LoVo (cell line): ENCODE measurements at regions not wholly inside any gene's neighbourhood (a gene's known extent, or its start where the extent isn't known, plus 50 kb on each side); places are given as distances from the start of the nearest gene placed in this dataset.

Experiments
- DNase-seq: peaks from one replicate; pipeline ENCODE4 v3.0.0-alpha.2; 2016; ENCODE audit warnings: low spot score

DNA sequence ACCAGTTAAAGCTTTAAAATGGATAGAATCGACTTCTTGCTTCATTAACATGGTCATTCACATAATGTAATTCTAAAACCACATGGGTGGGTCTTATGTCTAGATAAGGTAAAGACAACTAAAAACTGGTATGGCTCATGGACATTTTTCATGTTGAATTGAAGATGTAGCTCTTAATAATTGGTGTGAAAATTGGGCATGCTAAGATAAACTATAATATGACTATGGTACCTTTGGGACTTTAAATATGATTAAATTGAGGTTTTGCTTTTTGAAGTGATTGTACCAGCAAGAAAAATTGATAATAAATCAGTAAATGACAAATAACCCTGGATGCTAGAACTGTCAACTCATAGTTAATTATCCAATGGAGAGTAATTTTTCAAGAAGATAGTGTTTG, 710.7 kb upstream of the PTPRD start:
- no peak for DNase-seq

DNA sequence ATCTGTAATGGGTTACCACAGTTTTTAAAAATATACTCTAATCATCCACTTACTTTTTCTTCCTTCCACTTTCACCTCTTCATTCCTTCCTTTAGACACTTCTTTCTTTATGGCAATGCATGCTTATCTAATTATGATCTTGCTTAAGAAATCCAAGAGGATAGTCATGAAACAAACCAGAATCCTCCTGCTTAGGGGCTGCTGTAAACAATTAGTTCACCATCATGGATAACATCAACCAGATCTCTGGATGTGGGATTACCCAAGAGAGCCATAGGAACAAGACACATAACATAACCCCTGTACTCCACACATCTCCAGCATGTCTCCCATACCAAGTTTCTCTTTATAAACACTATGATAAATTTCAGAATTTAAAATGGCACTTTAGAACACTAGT, 713.4 kb upstream of the PTPRD start:
- DNase-seq = no peak

DNA sequence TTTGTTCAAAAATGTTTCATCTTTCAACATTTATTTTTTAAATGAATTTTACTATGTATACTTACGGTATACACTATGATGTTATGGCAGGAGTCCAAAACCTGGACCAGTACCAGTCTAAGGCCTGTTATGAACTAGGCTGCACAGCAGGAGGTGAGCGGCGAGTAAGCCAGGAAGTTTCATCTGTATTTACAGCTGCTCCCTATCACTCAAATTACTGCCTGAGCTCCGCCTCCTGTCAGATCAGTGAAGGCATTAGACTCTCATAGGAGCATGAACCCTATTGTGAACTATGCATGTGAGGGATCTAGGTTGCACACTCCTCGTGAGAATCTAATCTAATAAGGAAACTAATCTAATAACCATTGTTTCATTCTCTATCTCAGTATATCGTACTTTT, 715.5 kb upstream of the PTPRD start:
- no peak for DNase-seq

DNA sequence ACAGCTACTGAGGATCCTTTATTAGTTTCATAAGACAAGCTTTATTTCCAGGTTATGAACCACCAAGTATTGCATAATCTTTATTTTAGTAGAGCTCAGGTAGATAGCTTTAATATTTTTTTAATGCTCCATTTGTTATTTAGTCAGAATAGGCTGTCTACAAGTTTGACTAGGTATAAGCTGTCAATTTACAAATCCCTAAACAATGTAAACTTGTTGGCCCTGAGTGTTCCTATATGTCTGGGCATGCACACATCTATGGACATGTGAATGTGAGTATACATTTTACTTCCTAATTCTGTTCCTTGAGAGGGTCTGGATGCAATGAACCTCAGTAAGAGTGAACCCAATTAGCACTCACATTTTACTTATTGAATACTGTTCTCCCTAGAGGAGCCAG, 722.2 kb upstream of the PTPRD start:
- DNase-seq = no peak

DNA sequence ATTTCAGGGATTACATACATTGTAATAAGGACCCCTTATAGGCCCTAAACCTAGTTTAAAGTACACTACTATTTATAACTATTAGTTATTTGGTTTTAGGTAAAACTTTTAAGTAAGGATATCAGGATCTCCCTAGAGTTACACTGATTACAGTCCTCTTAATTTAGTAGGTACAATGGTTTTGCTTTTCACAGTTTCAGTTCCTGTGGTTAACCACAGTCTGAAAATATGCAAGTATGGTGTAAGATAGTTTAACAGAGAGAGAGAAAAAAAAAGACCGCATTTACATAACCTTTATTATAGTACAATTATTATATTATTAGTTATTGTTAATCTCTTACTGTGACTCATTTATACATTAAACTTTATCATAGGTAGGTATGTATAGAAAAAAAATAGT, 725.3 kb upstream of the PTPRD start:
- no peak for DNase-seq

DNA sequence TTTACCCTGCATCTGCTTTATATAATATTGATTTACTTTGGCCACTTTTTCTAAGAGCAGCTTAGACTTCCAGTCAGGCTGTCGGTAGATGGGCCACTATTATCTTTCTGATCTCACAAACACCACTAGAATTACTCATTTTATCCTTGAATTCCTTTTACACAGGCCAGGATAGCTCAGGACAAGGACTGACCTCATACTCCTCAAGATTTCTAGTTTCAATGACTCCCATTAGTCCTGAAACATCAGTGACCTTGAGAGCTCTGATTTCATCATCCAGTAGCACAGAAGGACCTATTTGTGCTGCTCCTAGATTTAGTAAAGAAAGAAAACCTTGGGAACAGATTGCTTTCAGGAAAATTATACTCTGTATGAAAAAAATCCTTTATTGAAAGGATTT, 727.9 kb upstream of the PTPRD start:
- DNase-seq = no peak

DNA sequence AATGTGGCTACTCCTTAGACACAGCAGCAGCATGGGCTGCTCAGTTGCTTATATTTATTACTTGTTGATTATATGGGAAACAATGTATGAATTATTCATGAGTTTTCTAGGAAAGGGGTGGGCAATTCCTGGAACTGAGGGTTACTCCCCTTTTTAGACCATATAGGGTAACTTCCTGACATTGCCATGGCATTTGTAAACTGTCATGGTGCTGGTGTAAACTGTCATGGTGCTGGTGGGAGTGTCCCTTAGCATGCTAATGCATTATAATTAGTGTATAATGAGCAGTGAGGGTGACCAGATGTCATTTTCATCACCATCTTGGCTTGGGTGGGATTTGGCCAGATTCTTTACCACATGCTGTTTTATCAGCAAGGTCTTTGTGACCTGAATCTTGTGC, 734.6 kb upstream of the PTPRD start:
- no peak for DNase-seq

DNA sequence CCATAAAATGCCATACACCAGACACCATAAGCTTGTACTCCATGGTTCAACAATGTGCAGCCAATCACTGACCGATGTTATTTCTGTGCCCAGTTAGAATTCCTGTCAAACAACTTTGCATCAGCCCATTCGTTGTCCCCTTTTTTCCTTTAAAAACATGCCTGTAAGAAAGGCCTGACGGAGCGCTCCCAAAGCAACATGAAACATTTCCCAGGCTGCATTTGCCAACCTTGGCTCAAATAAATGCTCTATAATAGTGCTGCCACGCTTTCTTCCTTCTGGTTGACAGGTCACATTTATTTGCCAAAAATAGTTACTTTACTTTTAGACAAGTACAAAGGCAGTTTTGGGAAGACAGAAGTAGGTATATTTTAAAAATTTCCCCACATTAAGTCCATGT, 735.6 kb upstream of the PTPRD start:
- no peak for DNase-seq

DNA sequence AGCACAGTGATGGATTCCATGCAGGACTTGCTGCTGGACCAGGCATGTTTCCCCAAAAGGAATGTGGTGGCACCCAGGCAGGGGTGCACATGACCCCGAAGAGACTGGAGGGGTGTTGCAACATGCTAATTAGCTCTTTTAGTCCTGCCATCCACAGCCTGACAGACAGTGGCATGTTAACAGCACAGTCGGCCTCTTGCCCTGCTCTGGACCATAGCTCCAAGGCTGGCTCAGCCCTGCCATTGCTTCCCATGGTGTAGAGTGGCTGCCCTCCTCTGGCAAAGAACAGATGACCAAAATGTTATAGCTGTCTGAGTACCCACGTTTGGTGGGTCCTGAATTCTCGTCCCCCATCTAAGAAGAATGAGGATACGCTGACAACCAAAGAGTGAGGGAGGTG, 736.4 kb upstream of the PTPRD start:
- no peak for DNase-seq

DNA sequence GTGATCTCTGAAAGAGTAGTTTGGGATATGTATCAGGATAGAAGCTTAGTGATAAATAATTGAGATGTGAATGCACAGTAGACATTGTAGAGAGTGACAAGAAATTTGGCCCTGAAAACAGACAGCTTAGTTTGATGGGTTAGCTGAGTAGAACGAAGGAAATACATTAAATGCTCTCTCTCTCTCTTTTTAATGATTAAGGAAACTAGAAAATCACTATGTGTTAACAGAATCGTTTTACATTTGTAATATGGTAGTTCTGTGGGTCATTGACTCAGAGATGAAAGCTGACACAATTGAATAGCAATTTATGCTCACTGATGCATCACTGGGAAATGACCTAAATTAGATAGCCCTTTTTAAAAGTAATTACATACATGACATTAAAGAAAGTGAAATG, 739.8 kb upstream of the PTPRD start:
- DNase-seq = no peak

DNA sequence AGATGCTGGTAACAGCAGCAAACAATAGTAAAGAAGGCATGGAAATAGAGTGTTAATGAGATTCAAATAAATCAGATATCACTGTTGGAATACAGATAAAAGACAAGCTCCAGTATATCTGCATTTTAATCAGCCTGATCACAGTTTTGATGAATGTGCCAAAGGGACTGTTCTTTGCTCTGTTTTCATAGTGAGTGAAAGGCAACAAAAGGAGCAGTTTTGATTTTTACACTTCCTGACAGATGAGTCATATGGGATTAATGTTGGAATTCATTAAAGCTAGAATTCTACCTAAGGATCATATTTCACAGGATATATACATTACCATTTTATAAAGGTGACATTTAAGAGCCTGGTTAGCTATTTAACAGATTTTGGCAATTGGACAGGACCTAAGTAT, 743.3 kb upstream of the PTPRD start:
- DNase-seq = no peak

DNA sequence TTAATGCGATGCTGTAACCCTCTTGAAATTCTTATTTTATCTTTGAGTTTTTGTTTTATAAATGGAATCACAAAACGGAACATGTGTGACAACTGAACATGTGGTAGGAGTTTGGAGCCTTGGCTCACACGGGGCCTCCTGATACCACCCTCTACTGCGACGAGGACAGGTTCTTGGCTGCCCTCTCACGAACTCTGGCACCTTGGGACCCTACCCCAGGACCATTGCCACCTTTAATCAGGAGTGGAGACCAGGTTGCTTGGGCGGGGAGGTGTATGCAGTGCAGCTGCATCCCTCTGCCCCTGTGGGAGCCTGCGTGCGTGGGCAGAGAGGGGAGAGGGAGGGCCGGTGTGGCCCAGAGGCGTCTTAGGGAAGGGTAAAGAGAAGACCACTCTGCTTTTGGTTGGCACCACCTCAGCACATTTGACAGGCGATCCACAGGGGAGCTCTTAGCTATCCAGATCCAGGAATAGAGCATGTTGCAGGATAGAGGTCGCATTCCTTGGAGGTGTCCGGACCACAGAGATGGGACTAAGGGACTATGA, 753.9 kb upstream of the PTPRD start:
- DNase-seq = no peak

DNA sequence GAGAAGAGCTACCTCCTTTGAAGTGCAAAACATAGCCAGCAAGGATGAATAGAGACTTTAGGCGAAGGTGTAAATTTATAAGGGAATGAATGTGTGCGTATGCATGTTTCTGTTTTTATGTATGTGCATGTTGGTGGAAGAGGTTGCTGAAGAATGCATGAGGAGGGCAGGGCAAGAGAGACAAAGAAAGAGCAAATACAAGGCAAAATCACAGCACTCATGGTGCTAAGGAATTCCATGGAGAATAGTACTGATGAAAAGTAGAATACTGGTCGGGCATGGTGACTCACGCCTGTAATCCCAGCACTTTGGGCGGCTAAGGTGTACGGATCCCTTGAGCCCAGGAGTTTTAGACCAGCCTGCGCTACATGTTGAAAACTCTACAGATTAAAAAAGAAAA, 762.1 kb upstream of the PTPRD start:
- no peak for DNase-seq

DNA sequence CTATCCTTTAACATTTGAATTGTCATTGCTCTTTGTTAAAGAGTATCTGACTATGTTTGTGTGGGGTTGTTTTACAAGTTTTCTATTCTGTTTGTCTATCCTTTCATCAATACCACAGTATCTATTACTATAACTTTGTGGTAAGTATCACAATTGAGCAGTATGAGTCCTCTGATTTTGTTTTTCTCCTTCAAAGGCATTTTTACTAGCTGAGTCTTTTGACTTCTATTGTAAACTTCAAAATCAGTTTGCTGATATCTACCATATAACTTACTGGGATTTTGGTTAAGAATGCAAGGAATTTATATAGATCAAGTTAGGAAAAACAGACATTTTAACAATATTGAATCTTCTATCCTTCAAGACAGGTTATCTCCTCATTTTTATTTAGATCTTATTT, 789.8 kb upstream of the PTPRD start:
- no peak for DNase-seq

DNA sequence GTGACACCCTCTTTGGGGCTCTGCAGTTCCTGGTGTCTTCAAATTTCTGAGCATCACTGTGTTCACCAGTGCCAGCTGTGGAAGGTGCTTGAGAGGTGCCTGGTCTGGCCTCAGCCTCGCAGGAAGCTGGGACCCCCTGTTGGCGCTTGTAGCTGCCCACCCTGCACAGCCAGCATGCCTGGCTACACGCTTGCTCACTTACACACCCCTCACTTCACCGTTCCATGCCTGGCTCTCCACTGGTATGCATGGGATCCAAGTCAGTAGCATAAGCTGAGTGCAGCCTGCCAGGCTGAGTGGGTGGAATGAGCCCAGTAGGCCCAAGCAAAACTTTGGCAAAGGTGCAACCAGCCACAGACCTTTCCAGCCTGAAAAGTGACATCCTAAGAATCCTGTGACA, 801.4 kb upstream of the PTPRD start:
- no peak for DNase-seq

DNA sequence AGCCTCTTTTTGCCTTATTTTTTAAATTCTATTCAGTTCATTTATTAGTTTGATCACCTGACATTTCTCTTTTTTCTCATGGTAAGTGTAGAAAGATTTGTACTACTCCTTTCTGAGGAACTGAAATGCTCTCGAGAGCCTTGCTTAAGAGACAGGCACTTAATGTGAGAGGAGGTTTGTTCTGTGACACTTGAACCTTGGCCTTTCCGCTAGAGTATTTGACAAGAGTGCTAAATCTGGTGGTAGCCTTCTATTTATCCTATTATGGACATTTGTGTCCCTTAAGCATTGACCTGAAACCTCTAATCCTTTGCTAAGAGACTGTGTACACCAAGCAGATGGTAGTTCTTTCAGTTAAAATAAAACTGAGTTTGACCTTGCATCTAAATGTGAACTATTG, 805.0 kb upstream of the PTPRD start:
- no peak for DNase-seq

DNA sequence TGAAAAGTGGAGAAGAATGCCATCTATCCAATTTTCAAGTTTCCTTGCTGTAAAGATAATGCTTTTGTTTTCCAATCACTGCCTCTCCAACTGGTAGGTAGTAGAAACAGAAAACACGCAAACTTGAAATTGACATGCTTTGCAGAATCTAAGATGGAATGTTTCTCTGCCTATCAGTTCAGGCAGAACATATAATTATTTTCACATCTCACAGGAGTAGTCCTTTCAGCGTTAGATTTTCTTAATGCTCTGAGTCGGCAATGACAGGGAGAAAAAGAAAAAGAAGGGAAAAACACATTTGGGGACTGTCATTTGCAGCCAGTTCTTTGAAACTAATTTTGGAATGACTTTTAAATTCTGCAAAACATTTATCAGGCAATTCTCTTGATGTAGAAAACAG, 818.7 kb upstream of the PTPRD start:
- no peak for DNase-seq

DNA sequence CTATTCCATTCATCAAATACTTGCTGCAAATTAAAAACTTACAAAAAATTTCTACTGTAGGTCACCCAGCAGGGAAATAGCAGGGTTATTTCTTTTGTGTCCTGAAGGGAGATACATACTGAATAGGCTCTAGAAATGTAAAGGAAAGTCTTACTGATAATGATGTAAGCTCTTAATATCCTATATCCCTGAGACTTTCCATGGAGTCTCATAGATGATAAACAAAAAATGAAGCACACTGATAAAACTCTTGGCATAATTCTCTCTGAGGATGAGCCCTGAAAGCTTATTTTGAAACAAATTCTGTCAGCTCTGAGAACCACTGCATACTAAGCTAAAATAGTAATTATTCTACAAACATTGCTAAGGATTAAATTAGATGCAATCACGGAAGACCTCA, 819.6 kb upstream of the PTPRD start:
- no peak for DNase-seq

DNA sequence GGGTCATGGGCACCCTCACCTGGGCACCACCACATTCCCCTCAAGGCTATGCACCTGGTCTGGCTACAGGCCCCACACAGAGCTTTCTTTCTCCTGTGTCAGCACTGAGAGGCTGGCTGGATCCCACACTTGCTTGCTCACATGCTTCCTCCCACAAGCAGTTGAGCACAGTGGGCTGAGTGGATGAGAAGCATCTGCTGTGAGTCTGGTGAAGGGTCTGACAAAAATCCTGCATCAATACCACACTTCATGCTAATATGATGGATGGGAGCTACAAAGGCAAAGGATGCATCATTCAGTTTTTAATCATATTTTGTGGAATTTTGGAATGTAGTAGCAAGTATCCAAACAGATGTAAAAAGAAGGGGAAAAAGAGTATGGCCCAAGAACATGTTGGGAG, 830.8 kb upstream of the PTPRD start:
- DNase-seq = no peak

DNA sequence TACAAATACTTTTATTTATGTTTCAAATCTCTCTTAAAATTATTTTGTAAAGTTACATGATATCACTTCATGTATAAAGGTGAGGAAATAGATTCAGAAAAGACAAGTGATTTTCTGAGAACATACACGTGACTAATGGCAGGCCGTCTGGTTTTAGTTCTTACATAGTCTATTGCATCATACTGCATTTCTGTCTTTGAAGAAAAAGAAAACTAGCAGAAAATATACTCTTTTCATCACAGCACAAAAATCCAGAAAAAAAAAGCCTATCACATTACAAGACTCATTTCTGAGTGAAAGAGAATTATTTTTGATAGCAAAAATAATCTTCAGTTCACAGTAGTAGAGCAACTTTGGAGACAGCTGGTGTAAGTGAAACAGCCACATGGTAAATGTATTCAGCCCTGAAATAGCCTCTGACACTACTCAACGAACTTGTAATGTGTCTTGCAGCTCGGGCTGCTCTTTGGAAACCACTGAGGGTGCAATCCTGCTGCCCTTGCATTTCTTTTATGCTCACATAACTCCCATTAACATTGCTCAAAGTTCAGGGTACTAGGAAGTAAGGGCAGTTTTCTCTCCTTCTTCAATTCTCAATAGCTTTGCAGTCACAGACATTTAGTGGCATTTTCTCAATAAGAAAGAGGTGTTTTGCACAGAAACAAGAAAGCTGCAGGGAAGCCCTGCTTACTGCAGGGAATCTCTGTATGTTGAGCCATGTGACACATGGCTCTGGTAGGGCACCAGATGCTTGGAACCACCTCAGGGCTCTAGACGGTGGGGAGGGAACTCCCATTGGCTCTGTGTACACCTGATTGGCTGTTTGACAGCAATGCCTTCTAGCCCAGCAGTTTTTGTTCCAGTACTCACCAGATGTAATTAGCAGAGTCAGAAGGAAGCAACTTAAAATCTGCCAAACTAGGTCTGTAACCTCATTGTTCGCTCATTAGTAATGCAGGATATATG, 845.3 kb upstream of the PTPRD start:
- no peak for DNase-seq

DNA sequence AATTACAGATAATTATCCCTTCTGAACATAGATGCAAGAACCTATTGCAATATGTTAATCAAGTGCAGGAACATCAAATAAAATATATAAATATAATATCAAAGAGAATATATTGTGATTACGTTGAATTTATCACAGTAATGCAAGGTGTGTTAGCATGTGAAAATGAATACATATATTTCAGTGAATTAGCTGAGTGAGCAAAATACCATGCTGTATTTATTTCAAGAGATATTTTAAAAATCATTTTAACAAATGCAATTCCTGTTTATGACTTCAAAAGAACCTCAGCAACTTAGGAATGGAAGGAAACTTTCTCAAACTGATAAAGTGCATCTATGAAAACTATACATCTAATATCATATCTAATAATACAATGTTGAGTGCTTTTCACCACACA, 856.9 kb upstream of the PTPRD start:
- no peak for DNase-seq

DNA sequence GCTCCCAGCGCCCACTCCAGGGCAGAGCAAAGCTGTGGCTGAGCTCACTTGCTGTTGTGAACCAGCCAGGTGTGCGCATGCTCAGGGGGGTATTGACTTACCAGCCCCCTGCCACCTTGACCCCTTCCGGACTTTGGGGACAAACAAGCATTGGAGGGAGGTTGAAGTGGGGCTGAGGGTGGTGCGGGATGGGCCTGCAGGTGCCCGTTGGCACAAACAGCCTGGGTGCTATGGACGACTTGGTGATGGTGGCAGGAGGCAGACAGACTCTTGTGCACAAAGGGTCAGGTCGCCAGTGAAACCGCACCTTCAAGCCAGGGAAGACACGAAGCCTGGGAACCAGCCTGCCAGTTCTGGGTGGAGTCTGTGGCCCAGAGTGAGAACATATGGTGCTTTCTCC, 858.5 kb upstream of the PTPRD start:
- DNase-seq = no peak

DNA sequence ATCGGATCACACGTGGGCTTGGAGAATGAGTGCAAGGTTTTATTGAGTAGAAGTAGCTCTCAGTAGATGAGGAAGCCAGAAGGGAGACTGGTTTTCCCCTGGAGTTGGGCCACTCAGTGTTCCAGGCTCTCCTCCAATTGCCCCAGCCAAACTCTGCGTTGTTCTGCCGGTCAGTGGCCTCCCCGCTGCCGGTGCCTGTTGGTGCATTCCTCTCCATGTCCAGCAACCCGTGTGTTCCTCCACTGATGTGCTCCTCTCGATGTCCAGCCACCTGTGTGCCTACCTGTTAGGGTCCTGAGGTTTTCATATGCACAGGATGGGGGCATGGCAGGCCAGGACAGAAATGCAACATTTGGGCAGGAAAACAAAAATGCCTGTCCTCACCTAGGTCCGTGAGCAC, 888.0 kb upstream of the PTPRD start:
- DNase-seq = no peak

DNA sequence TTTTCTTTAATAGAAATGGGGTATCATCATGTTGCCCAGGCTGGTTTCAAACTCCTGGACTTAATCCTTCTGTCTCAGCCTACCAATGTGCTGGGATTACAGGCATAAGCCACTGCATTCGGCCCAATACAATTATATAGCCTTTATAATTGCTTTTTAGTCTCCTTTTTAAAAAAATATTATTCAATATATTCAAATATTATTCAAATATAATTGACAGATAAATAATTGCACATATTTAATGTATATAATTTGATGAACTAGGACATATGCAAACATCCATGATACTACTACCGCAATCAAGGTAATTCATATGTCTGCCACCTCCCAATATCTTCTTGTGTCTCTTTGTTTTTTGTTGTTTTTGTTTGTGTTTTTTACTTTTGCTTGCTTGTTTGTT, 894.2 kb upstream of the PTPRD start:
- no peak for DNase-seq
